ENCODE measurements at regions not wholly inside any gene's neighbourhood (a gene's known extent, or its start where the extent isn't known, plus 50 kb on each side); places are given as distances from the start of the nearest gene placed in this dataset.

DNA sequence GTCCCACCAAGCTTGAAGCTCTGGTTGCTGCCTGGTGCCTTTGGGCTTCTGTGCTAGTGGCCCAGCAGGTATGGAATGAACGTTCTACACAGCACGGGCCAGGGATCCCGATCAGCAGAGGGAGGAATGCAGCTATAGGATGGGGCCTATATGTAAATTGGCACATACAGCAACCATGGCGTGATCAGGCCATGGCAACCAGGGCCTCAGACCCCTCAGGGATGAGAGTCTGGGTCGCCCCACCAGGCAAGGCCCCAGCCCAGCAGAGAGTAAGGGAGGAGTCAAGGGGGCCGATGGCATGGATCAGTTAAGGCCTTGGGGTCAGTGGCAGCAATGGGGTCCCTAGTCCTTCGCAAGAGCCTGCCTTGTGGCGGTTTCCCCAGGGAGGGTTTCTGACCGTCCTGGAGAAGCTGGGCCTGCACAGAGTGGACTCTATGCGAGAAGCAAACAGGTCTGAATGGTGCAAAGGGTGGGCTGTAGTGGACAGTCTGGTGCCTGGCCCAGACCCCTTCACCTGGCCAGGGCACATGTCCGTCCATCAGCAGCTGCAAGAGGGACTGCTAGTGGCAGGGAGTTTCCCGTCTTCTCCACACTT lies 98.2 kb upstream of the SLC22A11 start:
- no peak for DNase-seq

GRCh38 chr11:64458997-64459396 lies 96.7 kb upstream of the SLC22A11 start:
- DNase-seq, result no peak

GRCh38 chr11:64459609-64460008 lies 96.1 kb upstream of the SLC22A11 start:
- DNase-seq, result no peak

DNA sequence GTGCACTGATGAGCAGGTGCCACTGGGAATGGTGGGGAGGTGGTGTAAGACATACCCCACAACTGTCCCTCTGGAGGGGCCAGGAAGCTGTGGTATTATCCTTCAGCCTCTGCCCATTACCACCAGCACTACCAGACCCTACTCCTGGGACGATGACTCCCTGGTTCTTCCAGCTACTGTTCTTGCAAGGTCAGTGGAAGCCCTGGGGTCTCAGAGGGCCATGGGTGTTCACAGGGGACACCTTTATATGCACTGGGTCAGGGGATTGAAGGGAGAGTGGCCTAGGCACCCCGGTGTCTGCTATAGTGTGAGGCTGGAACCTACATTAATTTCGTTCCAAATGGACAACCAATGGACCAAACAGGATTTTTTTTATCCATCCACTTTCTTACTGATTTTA lies 94.7 kb upstream of the SLC22A11 start:
- no peak for DNase-seq

DNA sequence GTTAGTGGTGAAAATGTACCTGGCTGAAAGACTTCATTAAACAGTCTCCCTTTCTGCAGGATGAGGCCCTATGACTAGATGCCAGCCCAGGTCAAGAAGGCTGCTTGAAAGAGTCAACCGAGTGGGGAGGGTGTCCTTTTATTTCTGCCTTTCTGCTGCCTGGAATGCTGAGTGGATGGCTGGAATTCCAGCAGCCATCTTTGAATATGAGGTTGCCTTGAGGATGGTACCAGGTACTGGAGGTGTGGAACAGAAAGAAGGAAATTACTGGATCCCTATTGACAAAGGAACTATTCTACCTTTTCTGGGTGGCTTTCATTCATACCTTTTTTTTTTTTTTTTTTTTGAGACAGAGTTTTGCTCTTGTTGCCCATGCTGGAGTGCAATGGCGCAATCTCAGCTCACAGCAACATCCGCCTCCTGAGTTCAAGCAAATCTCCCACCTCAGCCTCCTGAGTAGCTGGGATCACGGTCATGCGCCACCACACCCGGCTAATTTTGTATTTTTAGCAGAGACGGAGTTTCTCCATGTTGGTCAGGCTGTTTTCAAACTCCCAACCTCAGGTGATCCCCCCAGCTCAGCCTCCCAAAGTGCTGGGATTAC lies 89.5 kb upstream of the SLC22A11 start:
- no peak for DNase-seq

DNA sequence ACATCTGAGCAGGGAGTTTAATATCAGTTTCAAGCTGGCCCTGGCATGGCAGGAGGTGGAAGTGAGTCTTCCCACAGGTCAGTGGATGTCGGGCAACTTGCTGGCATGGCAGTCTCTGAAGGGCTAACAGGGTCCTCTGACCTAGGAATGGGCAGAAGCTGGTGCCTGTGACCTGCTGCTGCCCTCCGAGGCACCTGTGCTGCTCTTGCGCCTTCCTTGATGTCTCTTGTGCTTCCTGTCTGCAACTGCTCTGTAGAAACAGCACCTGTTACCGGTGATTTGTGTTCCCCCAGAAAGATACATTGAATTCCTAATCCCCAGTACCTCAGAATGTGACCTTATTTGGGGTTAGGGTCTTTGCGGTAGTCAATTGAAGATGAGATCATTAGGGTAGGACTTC lies 86.5 kb upstream of the SLC22A11 start:
- no peak for DNase-seq

- DNase-seq, result no peak
Measured at GRCh38 chr11:64472593-64473455, 82.9 kb upstream of the SLC22A11 start.

- no peak for DNase-seq
Measured at GRCh38 chr11:64474680-64475079, 81.1 kb upstream of the SLC22A11 start.

- DNase-seq, result no peak
Measured at GRCh38 chr11:64475145-64475544, 80.6 kb upstream of the SLC22A11 start.

DNA sequence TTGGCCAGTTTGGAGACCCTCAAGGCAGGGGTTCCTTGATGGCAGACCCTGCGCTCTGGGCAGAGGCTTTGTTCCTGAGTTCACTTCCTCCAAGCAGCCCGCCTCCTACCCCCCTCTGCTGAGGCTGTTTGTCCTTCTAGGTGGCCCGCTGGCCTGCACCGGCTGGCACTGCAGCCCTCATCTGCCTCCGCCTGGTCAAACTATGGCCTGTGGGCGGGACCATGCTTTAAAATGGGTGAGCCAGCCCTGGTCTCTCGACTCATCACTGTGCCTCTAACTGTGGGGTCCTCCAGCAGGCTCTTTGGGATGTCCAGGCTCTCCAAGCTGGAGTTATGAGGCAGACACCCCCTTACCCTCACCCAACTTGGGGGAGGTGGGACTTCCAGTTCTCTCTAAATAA lies 78.9 kb upstream of the SLC22A11 start:
- DNase-seq, result no peak

DNA sequence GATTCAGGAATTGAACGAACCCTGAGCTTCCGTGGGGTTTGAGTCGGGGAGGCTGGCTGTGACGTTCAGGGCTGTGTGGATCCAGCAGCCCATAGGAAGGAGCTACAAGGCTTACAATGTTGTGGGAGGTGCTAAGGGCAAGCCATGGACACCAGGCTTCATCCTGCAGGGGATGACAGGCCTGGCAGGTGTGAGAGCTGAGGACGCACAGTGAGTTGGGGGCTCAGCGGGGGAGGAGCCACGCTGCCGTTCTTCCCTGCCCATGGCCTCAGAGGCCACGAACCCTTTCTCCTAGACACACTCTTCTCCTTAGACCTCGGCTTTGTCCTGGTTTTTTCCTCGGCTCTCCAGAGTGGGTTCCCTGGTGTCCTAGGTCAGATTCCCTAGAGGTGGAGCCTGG lies 78.1 kb upstream of the SLC22A11 start:
- no peak for DNase-seq

GRCh38 chr11:64482588-64482987 lies 73.2 kb upstream of the SLC22A11 start:
- DNase-seq, result no peak

GRCh38 chr11:64484191-64485022 lies 71.3 kb upstream of the SLC22A11 start:
- no peak for DNase-seq

- no peak for DNase-seq
Measured at GRCh38 chr11:64485074-64485473, 70.7 kb upstream of the SLC22A11 start.

GRCh38 chr11:64489831-64490441 lies 65.8 kb upstream of the SLC22A11 start:
- peak; percentile 6 for DNase-seq

GRCh38 chr11:64490562-64491216 lies 65.1 kb upstream of the SLC22A11 start:
- DNase-seq, result peak; percentile 2

GRCh38 chr11:64492561-64492960 lies 63.2 kb upstream of the SLC22A11 start:
- no peak for DNase-seq

DNA sequence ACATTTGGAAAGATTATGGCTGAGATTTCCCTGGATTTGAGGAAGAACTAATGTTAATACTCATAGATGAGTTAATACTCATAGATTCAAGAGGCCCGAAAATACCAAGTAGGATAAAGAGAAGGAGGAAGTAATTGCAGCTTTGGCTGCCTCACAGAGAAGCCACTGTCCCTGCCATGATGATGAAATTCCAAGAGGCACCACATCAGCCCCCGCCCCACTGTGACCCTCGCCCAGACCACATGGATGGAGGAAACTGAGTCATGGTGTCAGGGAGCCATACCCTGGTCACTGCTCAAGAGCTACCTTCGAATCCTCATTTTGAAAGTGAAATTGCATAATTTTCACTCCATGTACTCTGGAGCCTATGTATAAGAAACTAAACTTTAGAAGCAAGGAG lies 57.6 kb upstream of the SLC22A11 start:
- no peak for DNase-seq

- DNase-seq, result no peak
Measured at GRCh38 chr11:64499261-64500004, 56.3 kb upstream of the SLC22A11 start.

GRCh38 chr11:64500176-64501013 lies 55.3 kb upstream of the SLC22A11 start:
- DNase-seq, result no peak

All from activated effector memory CD4-positive, alpha-beta T cell treated with Interleukin-2 at 50 U/mL for 16 hours (primary cell).